SH-SY5Y (cell line): ENCODE measurements at regions not wholly inside any gene's neighbourhood (a gene's known extent, or its start where the extent isn't known, plus 50 kb on each side); places are given as distances from the start of the nearest gene placed in this dataset.

ENCODE experiments used
- GATA2 ChIP-seq: IDR thresholded peaks from 2 replicates; pipeline ENCODE4 v1.6.1; 2011; ENCODE audit warnings: mild to moderate bottlenecking, low read depth, low read length
- GATA3 ChIP-seq: IDR thresholded peaks from 2 replicates; pipeline ENCODE4 v1.6.1; 2011; ENCODE audit warnings: low read depth, mild to moderate bottlenecking, low read length, moderate library complexity

- TF ChIP-seq GATA2 = no peak
- no peak for TF ChIP-seq GATA3
These were observed 84.6 kb upstream of the SLC7A14 start for GRCh38 chr3:170670504-170670903.
